HEK293T (cell line): ENCODE measurements at regions not wholly inside any gene's neighbourhood (a gene's known extent, or its start where the extent isn't known, plus 50 kb on each side); places are given as distances from the start of the nearest gene placed in this dataset.

ENCODE experiments used
- BHLHE40 ChIP-seq: fragments of 450-650 bp; IDR thresholded peaks from 2 replicates; pipeline ENCODE4 v1.6.1; 2016; ENCODE audit warnings: mild to moderate bottlenecking, moderate library complexity, borderline replicate concordance
- FOXK2 ChIP-seq: fragments of 450-650 bp; IDR thresholded peaks from 2 replicates; pipeline ENCODE4 v1.6.1; 2016; ENCODE audit warnings: mild to moderate bottlenecking

GRCh38 chr2:65775839-65776238 lies 343.4 kb upstream of the SPRED2 start:
- TF ChIP-seq FOXK2 (no peak), BHLHE40 (no peak)
